ENCODE measurements at regions not wholly inside any gene's neighbourhood (a gene's known extent, or its start where the extent isn't known, plus 50 kb on each side); places are given as distances from the start of the nearest gene placed in this dataset.
"Not testable (repeated sequence)": the region's sequence is repeated elsewhere in the genome, so short reads cannot be mapped to it uniquely, and the experiment has no call there.

DNA sequence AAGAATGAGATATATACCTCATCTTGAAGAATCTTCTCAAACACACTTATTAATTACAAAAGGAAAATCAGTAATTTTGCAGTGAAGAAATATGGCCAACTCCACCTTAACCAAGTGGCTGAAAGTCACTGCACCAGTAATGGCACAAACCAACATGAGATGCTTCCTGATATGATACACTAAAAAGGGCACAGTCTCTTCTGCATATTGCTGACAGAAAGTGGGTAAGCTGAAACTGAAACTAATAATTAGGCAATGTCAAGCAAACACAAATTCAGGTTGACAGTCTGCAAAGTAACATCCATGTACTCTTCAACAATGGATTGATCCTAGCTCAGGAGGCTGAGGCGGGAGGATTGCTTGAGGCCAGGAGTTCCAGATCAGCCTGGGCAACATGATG is 56.1 kb downstream of the ZNF22 start:
- DNase-seq, result not testable (repeated sequence)

DNA sequence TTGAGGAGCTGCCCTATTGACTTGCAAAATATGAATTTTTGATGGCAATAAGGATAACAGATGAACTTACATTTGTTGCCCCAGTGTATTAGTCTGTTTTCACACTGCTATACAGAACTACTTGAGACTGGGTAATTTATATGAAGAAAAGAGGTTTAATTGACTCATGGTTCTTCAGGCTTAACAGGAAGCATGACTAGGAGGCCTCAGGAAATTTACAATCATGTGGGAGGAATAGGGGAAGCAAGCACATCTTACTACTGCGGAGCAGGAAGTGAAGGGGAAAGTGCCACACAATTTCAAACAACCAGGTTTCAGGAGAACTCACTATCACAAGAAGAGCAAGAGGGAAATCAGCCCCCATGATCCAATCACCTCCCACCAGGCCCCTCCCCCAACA is 57.9 kb downstream of the ZNF22 start:
- DNase-seq, result no peak

DNA sequence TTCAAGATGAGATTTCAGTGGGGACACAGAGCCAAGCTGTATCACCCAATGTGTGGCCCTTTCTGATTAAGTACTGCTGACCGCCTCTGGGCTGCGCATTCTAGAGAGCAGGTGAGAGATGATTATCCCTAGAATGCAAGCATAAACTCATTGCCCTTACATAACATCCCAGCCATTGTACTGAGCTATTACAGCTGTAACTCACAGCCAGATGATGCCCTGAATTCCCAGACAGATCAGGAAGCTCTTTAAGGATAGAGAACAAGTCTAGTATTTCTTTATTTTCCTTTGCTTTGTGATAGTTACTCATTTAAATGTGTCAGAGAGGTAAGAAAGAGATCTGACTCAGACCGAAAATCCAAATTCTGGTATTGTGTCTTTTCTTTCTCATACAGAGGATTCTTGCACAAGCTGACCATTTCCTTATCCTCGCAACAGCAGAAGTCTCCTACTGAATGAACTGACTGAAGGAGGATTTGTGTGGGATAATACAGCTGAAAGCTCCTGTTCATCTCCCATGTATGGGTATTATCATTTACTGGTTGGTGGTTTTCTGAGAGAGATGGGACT is 58.4 kb downstream of the ZNF22 start:
- DNase-seq, result no peak

DNA sequence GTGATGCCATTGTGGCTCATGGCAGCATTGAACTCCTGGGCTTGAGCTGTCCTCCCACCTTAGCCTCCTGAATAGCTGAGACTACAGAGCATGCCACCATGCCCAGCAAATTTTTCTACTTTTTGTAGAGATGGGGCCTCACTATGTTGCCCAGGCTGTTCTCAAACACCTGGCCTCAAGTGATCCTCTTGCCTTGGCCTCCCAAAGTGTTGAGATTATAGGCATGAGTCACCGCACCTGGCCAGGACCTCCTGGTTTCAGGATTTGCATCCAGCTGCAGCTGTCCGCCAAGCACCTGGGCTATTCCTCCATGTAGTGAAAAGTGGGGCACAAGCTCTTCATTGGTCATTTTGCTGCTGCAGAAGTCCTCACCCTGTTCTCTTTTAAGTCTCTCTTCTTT is 58.9 kb downstream of the ZNF22 start:
- no peak for DNase-seq

DNA sequence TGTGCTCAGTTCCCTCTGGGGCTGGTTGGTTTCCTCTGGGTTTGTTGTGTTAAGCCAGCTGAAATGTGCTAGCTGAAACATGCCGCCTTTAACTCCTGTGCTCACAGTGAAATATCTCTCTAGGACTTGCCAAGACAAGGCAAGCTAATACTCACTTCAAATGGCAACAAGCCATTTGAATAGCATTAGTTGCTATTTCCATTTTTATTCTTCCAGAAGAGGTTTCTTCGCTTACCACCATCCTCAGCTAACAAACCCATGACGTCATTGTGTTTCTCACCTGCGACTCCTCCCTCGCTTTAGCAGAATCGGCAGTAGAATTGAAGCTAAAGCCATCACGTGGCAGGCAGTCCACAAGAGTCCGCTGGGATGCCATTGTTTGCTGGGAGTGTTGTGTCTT is 61.3 kb downstream of the ZNF22 start:
- DNase-seq, result no peak

DNA sequence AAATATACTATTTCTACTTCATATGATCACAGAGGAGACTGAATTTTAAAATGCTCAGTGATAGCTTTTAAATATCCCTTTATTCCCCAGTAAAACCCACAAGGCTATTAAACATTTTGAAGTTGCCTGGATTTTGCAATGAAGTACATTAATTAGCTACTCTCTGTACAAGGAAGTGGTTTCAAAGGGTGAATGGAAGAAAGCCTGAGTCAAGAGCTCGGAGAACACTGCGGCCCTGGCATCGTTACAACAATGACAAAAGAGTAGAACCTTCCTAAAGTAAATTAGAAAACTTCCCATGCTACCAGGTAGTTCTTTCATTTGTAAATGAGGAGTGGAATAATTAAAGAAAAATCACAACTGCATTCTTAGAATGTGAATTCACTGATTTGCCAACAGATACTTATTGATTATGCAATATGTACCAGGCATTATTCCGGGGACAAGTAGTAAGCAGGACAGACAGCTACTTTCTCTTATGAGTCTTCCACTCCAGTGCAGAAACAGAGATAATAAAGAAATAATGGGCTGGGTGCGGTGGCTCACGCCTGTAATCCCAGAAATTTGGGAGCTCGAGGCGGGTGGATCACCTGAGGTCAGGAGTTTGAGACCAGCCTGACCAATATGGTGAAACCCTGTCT is 63.0 kb downstream of the ZNF22 start:
- DNase-seq, result no peak

DNA sequence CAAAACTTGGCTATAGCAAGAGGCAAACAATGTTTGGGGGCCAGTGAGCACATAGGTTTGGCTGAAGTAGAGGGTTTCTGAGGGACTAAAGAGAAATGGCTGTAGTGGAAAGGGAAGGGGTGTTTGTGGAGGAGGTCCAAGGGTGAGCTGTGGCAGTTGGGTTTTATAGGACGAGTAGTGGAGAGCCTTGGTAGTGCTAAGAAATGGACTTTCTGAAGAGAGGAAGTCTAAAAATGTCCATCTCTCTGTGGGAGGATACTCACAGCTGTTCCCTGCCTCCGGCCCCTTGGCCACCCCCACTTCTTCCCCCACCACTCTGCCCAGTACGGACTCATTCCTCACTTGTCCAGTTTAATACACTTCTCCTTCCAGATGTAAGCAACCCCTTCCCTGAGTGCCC is 64.3 kb downstream of the ZNF22 start:
- no peak for DNase-seq

DNA sequence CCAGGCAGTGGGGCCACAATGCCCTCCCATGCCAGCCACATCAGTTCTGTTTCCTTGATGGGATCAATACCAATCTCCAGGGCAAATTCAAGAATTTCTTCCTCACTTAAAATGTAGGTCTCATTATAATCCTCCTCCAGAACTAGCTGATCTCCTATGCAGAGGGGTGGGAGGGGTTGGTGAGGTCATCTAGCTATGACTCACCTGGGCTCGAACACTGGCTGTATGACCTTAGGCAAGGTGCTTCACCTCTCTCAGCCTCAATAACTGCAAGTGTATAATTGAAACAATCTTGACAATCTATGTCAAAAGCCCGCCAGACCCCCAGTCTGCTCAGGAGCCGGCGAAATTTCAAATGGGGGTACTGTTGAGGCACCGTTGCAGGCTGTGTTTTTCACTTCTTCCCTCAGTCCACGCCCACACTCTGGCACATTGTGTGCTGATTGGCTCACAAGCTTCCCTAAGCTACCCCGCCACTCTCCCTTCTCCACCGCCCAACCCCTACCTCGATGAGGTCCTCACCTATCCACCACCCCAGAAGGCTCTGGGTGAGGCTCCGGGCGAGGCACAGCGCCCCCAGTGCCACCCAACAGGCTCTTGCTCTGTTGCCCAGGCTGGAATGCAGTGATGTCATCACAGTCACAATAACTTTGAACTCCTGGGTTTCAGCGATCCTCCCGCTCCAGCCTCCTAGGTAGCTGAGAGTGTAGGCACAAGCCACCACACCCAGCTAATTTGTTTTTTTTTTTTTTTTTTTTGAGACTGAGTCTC is 70.5 kb downstream of the ZNF22 start:
- DNase-seq, result no peak

DNA sequence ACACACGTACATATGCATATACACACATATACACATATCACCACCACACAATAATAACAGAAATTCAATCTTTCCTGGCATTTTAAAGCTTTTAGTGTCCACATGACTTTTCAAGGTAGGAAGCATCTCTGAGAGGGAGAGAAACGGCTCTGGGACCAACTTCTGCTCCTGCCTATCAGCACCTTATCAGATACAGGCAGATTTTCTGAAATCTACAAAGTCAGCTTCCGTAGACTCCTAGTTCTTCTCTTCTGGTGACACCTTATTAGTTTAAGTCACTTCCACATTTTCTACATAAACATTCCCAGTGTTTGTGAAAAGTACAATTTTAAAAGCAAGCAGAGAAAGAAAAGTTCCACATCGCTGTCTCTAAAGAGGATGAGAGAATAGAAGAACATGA is 74.5 kb downstream of the ZNF22 start:
- no peak for DNase-seq

DNA sequence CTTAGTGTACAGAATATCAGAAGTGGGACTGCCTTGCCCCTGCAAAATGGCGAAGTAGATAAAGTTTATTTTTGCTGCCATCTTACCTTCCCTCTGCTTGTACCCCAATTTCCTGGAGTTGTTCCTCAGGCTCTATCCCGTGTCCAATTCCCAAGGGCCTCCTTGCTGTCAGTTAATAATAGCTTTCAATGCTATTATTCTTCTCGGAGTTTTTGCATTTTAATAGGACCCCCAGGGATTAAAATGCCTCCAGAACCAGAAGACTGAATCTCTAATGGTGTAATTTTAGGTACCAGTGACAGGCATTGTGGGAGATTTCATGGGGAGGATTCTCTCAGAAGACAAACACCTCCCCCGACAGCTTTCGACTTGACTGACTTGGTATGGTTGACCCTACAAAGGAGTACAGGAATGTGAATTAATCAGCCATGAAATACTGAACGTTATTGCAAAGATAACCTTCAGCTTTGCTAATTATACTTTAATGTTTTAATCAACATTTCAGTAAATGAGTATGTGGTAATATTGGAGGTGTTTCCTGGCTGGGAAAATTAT is 75.2 kb downstream of the ZNF22 start:
- no peak for DNase-seq

DNA sequence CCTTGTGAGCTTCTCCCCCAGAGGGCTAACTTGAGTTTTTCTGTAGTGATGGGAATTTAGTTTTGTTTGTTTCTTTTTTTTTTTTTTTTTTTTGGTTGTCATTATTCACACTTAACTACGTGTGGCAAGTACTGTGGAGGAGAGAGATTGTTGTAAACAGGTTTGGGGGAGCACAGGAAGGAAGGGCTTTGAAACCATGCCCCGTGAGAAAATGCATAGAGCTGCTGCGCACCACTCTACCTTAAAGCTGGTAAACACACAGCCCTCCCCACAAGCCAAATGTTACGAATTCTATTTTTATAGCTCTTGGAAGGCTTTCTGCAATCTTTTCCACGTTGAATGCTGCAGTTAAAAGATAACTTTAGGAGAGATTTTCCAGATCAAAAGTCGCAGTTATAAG is 76.2 kb downstream of the ZNF22 start:
- DNase-seq, result no peak

DNA sequence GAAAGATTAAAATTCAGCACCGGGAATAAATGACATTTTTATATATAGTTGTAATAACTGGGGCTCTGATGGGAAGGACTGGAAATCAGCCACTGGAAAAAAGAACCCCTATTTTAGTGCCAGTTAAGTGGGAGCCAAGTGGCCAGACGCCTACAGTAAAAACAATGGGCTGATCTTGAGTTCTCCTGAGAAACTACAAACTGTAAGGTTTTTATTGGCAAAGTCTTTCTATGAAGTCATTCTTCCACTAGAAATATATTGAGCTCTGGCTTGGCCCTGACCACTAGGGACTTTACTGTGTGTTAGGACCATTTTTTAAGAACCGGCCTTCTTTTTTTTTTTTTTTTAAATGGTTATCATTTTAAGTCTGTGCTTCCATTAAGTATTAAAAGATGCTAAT is 79.6 kb downstream of the ZNF22 start:
- no peak for DNase-seq

DNA sequence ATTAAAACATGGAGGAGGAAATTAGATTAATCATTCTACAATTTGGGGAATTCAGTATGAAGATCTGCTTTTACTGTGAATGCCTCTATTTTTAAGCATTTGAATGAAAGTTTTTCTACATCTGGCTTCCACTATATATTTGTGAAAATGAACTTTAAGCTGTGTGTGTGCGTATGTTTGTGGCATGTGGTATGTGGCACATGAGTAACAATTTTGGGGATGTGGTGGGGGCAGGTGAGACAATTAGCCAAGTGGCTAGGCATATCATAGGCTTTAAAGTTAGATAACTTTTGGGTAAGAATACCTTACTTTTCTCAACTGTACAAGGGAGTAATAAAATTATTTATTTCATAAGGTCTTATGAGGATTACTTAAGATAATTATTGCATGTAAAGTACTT is 81.5 kb downstream of the ZNF22 start:
- no peak for DNase-seq

DNA sequence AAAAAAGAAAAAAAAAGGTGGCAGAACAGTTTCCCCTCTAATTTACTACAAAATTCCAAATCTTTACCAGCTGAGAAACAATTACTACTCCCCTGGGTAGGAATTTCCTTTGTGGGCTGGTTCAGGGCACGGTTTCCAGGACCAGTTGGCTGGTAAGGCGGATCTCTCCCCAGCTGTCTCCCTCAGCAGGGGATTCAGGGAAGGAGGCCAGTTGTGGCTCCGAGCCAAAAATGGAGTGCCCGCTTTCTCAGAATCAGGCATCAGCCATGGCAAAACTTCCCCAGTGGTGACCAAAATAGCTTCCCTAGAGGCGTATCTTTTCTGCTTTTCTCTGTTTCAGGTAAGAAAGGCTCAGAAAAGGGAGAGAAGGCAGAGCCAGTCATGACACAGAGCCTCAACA is 91.2 kb downstream of the ZNF22 start:
- DNase-seq, result no peak

DNA sequence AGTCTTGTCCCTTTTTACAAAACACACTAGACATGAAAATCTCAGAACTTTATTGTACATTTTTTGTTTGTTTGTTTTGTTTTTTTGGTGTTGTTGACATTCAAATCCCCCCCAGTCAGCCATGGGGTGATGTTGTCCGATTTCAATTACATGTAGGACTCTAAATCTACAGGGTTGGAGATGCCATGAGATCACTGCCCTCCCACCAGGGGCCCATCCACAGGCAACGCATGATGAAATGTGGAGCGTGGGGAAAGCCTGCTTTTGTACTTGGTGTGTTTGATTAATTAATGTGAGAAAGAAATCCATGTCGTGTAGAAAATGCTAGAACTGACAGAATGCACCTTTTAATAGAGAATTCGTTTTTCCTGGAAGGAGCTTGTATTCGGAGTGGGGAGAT is 93.2 kb downstream of the ZNF22 start:
- no peak for DNase-seq

DNA sequence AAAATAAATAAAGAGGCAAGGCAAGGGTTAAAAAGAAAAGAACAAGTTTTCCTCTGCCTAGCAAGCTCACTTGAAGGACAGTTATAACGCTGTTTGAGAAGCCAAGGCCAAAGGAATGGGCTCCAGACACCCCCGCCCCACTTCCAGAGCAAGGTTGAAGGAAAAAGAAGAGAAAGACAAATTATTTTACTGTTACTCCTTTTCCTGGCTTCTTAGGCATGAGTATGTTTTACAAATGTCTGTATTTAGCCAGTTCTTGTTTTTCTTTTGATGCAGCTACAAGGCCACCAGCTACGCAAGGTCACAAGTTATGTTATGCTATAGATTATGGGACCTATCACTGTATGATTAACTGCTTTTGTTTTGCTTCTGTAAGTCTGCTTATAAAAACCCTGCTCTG is 94.6 kb downstream of the ZNF22 start:
- no peak for DNase-seq

DNA sequence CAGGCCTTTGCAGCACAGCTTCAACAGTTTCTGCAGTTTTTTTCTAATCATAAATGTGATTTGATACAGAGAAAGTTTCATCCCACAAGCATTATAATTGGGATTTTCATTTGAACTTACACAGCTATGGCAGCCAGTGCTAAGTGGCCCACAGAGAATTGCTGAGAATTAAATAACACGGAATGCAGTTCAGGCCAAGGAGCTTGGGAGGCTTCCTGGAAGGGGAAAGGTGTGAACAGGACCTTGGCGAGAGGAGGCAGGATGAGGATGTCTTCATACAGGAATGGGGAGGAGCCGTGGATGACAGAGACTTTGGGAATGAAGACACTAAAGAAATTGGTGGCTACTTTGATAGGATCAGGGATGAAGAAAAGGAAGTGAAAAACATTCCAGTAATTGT is 95.3 kb downstream of the ZNF22 start:
- no peak for DNase-seq

DNA sequence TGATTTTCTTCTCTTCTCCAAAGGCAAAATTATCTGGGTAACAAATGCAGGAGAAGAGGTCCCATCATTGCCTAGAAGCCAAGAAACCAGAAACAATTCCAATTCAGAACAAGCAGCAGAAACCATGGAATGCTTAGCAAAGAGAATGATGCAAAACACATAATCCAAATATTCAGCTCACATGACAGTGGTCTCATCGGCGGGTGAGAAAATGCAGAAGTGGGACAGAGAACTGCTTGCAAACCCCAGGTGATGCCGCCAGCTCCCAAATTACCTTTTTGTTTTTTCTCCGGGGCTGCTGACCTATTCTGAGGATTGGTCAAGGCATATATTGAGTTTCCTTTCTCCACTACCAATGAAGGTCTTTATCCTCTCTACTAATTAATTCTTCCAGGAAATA is 99.7 kb downstream of the ZNF22 start:
- DNase-seq, result no peak

DNA sequence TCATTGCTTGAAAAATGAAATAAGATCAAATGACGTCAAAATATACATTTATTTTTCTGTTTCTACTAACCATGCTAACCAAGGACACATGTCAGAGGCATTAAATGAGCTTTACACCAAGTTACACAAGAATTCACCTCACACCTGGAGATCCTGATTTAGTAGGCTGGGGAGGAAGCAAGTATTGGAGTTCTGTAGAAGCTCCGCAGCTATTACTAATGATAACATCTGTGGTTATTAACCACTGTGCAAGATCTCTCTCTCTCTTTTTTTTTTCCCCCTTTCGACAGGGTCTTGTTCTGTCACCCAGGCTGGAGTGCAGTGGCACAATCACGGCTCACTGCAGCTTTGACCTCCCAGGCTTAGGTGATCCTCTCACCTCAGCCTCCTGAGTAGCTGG is 104.0 kb downstream of the ZNF22 start:
- no peak for DNase-seq

DNA sequence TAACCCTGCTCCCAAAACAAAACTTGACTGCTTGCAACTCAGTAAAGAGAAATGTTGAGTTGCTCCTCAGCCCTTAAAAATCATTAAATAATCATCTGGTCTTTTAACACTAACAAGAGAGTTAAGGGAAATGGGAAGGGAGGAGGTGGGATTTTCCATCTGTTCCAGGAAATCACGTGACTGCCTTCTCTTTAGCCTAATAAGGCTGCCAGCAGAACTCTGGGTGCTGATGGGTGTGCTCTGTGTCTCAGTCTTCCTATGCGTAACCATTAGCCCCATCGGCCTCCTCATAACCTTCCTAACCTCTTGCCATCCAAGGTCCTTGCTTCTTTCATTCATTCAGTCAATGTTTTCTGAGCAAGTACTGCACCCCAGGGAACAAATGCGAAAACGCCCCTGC is 104.6 kb downstream of the ZNF22 start:
- DNase-seq, result not testable (repeated sequence)

DNA sequence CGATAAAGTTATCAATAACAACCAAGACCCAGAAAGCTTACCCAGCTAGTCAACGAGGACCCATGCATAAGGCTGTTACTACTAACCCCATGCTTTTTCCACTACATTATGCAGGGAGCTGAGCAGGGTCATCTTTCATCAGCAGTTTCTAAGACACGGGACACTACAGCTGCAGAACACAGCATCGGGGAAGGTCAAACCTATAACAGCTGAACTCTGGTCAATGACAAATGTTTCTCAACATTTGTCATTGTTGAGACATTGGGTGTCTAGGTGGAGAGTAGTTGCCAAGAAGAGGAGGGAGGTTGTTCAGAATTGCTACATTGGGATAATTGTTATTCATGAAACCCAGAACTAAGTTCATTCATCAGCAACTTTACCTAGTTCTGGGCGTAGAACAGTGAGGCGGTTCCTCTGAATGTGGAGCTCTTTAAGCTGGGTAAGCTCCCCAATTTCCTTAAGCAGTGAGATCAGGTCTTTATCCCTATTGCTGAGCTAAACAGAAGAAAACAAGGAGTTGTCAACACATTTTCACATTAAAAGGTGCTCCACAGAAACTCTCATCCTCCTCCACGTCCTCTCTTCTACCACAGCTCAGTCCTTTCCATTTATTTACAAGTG is 105.6 kb downstream of the ZNF22 start:
- DNase-seq, result no peak

DNA sequence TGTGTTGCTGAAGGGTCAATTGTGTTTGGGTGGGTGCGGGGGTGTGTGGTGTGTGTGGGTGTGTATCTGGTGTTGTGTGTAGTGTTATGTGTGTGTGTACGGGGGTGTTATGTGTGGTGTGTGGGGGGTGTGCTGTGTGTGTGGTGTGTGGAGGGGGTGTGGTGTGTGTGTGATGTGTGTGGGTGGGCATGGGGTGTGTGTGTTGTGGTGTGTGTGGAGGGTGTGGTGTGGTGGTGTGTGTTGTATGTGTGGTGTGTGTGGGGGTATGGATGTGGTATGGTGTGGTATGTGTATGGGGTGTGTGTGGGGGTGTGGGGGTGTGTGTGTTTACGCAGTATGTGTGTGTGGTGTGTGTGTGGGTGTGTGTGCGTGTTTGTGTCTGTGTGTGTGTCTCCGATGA is 110.8 kb downstream of the ZNF22 start:
- DNase-seq, result no peak

DNA sequence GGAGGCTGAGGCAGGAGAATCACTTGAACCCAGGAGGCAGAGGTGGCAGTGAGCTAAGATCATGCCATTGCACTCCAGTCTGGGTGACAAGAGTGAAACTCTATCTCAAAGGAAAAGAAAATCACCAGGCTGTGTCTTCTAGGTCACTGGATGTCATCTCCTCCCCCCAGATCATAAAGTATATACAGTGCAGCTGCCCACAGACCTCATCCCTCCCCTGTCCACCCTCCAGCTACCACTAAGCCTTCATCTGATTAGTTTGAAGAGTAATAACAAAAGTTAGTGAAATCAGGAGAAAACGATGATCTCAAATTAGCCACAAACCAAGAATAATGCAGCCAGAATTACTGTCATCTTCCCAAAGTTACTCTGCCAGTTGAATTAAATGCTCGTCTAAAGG is 117.2 kb downstream of the ZNF22 start:
- not testable (repeated sequence) for DNase-seq

DNA sequence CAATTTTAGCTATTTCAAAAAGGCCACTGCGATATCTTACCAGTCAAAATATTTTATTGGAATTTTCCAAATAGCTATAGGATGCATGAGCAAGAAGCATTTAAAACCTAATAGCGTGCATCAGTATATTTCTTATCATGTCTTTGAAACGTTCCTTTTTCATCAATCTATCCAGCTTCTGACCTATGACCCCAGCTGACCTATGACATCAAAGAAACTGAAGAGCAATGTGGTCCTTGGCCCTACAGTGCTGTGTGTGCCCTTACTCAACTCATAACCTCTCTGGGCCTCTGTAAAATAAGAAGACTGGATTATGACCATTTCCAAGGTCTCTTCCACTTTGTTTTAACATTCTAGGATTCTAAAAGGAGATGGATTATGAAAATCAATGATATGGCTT is 118.2 kb downstream of the ZNF22 start:
- no peak for DNase-seq

All from stimulated activated CD4-positive, alpha-beta T cell treated with anti-CD3 and anti-CD28 coated beads, Interleukin-1b, Interleukin-23, amount 100 ng/mL, for 48 hours (primary cell).